Pons (tissue), 1 donor: ENCODE measurements at regions not wholly inside any gene's neighbourhood (a gene's known extent, or its start where the extent isn't known, plus 50 kb on each side); places are given as distances from the start of the nearest gene placed in this dataset.

ENCODE experiments used
- DNase-seq: peaks from one replicate; pipeline ENCODE4 v3.0.0-alpha.2; 2016; ENCODE audit warnings: low spot score

DNA sequence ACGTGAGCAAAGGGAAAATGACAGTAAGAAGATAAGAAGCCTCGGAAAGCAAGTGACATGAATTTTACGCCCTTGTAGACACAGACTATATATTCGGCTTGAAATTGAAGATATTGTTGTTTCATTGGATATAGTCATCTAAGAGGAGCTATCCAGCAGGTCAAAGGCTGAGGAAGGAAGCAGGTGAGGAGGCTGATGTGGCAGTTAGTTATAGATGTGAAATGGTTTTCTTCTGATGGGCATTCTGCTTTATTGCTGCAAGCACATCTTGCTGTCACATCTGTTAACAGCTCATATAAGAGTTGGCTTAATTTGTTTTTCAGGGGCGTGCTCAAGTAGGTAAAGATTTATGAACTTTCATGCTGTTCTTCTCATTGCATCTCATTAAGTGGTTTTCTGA lies 146.1 kb downstream of the KLF5 start:
- DNase-seq: no peak

GRCh38 chr13:73201626-73202025 lies 142.8 kb downstream of the KLF5 start:
- no peak for DNase-seq

DNA sequence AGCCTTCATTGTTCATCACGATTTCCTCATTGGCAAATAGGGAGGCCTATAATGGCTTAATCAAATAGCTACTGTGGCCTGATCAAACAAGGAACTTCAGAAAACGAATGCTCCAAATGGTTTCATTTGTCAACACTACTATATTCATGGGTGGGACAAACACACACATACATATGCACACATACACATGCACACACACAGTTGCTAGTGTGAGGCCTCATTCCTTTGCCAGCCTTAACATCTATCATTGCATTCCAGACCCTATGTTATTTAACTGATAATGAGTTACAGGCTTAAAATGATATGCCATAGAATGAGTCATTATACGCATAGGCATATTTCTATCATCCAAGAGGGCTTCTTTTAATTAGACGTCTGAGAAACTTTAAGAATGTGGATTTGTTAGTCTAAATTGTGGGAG lies 140.2 kb downstream of the KLF5 start:
- DNase-seq: no peak

DNA sequence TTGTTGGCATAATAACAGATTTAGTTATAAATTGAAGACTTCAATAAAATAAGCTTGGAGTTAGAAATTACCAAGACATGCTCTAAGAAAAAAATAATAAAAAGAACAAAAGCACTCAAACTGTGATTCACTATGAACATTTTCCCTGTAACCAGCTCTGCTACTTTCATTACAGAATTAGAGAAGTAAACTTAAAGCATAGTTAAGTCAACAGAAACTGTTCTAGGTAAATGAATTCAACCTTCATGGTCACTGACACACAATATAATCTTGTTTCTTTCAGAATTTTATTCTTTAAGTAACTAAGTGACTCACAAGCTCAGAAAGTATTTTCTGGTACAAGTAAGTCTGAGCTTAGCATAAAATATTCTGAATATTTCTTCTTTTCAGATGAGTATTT lies 136.3 kb downstream of the KLF5 start:
- DNase-seq: no peak

- DNase-seq: no peak
These were observed 135.5 kb downstream of the KLF5 start for GRCh38 chr13:73194310-73194709.

GRCh38 chr13:73193554-73193953 lies 134.7 kb downstream of the KLF5 start:
- no peak for DNase-seq

DNA sequence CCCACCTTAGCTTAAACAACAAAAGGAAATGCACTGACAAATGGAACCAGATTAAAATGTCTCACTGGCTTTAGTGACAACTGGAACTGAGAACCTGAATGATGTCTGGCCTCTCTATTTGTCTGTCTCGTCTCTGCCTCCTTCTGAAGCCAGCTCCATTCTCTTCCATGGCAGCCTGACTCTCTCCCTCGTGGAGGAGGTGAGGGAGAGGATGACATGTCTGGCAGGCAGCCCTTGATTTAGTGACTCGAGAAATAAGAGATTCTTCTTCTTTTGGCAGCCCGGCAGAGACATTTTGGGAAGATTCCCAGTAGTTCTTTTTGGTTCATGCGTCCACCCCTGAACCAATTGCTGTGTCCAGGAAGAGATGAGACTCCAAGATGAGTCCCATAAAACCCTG lies 131.7 kb downstream of the KLF5 start:
- DNase-seq: no peak

DNA sequence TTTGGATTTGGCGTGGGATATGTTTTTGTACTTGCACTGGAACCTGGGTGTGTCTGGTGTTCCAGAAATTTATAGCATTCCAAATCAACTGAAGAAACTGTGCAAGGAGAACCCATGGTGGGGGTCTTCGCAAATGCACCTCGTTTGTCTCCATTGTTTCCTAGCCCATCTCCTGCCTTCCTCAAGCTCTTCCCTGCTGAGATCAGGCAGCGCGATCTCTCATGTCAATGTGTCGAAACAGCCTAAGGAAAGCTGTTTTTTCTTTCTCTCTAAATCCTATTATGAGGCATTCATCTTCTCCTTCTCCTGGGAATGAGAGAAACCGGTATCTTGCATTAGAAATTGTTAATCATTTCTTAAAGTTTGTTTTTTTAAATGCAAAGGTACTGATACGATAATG lies 131.0 kb downstream of the KLF5 start:
- no peak for DNase-seq

DNA sequence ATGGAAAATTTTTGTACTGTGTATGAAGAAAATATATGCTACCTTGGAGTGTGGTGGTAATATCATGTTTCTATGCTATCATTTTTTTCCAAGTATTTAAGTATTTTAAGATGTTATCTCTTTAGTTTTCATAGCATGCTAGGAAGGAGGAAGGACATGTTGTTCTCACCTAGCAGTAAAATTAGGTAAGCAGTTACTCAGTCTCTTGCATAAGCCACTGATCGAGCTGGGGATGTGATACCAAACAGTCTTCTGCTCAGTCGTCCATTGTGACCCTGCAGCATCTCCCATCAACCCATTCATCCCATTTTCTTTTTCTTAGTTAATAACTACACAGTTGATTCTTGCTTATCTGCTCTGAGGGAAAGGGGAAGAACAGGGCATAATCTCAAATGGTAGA lies 130.6 kb downstream of the KLF5 start:
- DNase-seq: no peak

- DNase-seq: no peak
These were observed 128.3 kb downstream of the KLF5 start for GRCh38 chr13:73187106-73187505.

- no peak for DNase-seq
These were observed 121.0 kb downstream of the KLF5 start for GRCh38 chr13:73179650-73180274.

GRCh38 chr13:73177916-73178565 lies 119.2 kb downstream of the KLF5 start:
- no peak for DNase-seq

DNA sequence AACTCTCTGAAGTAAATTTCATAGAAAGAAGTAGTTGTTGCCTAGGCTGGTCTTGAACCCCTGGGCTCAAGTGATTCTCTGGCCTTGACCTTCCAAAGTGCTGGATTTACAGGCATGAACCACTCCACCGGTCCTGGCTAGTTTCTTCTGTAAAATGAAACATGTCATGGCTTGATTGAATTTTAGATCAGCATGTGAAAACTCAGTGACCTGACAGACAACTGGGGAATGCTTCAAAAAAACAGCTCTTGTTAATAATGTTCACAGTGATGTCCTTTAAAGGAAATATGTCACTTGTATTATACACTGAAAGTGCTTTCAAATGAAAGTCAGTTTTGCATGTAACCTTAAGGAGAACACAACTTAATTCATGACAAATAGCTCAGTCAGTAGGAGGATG lies 118.2 kb downstream of the KLF5 start:
- no peak for DNase-seq

DNA sequence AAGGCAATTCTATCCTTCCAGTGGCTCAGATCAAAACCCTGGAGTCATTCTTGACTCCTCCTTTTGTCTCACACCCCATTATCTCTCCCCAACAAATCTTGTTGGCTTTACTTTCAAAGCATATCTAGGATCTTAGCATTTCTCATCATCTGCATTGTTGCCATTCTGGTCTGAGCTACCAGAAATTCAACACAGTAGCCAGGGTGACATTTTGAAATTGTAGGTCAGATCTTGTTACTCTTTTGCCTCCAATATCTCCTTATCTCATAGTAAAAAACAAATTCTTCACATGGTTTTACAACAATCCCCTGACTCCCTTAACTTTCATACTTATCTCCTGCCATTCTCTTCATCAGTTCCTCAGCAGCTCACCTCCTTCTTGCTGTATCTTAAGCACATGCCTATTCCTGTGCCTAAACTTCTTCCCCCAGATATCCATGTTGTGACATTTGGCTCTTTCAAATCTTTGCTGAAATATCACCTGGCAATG lies 115.8 kb downstream of the KLF5 start:
- DNase-seq: no peak

DNA sequence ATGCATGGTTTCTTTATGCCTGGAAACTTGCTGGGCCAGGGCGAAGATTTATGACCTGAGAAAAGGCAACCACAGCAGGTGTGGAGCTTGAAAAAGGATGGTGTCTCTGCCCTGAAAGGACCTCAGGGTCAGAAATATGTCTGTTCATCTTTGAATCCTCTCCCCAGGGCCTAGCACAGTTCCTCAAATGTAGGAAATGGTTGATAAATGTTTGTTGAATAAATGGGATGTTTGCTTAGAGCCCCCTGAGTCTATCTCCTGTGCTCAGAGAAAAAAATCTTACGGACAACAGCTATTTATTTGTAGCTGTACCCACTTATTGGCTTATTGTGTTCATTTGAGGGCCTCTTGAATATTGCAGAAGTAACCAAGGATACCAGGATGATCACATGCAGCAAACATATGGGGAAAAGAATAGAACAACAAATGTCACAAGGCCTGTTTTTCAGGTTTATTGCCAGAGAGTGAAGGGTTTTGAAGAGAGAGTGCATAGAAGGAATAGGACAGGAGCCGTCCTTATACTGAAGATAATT lies 114.5 kb downstream of the KLF5 start:
- DNase-seq: no peak

DNA sequence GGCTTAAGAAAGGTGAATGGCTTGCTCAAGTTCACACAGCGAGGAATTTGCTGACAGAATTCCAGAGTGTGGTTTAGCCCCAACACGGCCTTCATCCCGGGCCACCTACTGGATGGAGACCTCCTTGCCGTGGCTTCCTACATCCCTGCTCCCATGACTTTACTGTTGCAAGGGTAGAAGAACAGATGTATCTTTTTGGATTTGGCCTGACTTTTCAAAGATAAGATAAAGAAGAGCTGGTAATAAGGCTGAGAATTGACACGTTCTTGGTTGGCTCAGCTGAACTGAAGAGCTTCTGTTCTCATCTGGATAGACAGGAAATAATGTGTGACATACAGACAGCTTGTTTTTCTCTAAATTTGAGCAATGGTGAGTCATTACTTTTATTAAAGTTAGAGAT lies 113.1 kb downstream of the KLF5 start:
- no peak for DNase-seq

- DNase-seq: no peak
These were observed 112.5 kb downstream of the KLF5 start for GRCh38 chr13:73171271-73171682.

- DNase-seq: no peak
These were observed 111.2 kb downstream of the KLF5 start for GRCh38 chr13:73169971-73170370.

DNA sequence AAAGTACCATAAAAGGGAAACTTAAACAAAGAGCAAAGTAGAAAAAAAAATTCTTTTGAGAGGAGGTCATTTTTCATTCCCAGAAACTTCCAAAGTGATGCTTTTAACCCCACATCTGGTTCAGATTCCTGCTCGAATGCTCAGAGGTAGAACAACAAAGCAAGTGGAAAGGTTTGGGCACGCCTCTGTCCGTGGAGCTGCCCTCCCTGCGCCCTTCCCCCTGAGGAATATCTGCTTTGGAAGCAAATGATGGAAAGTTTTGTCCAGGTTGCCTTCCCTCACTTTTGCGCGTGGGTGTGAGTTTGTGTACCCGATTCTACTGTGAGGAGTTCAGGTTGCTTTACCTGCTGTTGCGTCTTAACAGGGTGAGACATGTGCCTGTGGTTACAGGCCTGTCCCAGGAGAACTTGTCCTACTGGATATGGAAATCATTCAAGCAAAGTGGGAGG lies 110.2 kb downstream of the KLF5 start:
- no peak for DNase-seq

DNA sequence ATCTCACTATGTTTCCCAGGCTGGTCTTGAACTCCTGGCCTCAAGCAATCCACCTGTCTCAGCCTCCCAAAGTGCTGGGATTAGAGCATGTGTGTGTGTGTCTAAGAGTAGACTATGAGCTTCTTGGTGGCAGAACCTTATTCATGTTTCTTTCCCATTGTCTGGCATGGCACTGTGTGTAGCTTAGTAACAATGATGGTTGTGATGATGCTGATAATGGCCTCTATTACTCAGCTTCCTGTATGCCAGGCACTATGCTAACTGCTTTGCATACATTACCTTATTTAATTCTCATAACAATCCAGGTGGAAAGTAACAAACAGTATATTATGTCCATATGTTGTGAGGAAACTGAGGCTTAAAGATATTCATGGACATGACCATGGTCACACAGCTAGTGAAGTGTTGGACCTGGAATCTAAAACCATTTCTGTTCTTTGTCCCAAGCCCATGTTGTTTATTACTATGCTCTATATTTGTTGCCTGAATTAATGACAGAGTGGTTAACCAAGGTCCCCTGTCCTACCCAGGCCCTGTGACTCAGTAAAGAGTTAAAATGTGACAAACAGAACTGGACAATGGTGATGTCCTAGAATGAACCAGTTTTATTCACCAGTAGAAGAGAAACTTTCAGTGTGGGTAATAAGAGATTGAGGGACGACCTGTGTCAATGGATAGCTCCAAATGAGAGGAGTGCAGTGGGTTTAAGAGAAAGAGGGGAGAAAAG lies 109.6 kb downstream of the KLF5 start:
- DNase-seq: no peak

DNA sequence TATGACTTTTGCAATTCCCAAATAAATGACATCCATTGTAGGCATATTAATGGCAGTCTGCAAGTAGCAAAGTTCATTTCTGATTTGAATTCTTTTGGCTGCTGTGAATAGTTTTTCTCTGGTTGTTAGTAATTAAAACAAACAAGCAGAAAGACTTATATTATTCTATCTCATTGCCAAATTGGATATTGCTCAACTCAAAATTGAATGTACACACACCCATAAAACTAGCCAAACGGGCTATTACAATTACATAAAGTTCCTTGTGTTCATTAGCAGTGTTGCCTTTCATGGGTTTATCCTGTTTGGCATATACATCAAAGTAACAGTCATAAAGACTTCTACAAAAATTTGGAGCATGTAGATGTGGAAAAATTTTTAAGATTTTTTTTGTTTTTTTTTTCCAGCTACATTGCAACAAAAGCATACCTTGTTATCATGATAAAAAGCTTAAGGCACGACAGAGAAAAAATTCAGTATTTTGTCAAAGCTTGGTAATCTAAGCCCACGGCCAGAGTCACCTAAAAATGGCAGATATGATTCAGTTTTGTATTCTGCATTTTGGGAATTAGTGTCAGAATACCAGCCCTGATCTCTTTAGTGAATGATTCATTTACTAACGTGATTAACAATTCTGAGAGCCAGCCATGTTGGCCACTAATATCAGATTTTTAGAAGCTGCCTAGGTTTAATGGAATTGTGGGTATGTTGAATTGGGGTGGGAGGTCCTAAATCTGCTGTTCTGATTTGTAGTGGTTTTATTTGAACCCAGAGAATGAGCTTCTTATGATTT lies 108.4 kb downstream of the KLF5 start:
- DNase-seq: no peak

- DNase-seq: no peak
These were observed 107.4 kb downstream of the KLF5 start for GRCh38 chr13:73166204-73166603.
